GM18508 (cell line): ENCODE measurements at regions not wholly inside any gene's neighbourhood (a gene's known extent, or its start where the extent isn't known, plus 50 kb on each side); places are given as distances from the start of the nearest gene placed in this dataset.
"Not testable (repeated sequence)": the region's sequence is repeated elsewhere in the genome, so short reads cannot be mapped to it uniquely, and the experiment has no call there.

ENCODE experiments used
- ATAC-seq: cut with Tn5 transposase; IDR thresholded peaks from one replicate; pipeline ENCODE4 v1.9.1; 2021; ENCODE audit warnings: moderate number of reproducible peaks; ENCODE audit not compliant: insufficient read depth, unreplicated experiment

DNA sequence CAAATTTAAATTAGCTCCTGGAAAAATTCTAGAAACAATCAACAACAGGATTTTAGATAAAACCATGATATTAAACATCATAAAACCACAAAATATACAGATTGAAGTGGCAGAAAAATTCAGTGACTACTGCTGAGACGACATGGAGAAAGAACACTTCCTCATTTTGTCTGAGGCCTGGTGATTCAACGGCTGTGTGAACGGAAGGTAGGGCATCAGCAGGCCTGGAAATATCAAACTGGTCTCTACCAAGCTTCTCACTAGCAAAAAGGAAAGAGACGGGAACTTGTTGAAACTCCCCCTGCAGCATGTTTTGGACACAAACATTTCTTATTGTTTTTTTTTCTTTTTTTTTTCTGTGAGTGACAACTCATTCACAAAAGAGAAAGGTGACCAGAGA, 58.0 kb upstream of the AHI1 start:
- no peak for ATAC-seq

DNA sequence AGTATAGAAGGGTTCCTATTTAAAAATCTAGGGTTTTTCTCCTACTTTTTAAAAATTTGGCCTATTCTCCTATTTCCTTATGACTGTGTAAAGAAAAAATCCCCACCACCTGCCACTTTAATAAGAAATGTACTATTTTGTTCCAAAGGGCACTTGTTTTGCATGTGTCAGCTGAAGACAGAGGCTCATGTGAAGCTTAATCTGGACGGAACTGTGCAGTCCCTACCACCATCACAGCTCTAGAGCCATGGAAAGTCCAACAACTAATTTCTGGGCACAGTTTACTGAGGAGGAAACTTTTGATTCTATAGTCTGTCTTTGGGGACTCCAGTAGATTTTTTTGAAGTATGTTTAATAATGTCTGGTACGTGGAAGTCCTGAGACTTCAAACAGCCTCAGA, 60.0 kb upstream of the AHI1 start:
- ATAC-seq, result no peak

DNA sequence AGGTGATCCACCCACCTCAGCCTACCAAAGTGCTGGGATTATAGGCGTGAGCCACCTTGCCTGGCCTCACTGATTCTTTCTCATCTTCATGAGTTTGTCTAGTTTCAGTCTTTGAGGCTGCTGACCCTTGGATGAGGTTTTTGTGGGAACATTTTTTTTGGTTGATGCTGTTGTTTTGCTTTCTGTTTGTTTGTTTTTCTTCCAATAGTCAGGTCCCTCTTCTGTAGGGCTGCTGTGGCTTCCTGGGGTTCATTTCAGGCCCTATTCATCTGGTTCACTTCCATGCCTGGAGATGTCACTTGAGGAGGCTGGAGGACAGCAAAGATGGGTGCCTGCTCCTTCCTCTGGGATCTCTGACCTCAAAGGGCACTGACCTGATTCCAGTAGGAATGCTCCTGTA, 68.1 kb upstream of the AHI1 start:
- not testable (repeated sequence) for ATAC-seq

DNA sequence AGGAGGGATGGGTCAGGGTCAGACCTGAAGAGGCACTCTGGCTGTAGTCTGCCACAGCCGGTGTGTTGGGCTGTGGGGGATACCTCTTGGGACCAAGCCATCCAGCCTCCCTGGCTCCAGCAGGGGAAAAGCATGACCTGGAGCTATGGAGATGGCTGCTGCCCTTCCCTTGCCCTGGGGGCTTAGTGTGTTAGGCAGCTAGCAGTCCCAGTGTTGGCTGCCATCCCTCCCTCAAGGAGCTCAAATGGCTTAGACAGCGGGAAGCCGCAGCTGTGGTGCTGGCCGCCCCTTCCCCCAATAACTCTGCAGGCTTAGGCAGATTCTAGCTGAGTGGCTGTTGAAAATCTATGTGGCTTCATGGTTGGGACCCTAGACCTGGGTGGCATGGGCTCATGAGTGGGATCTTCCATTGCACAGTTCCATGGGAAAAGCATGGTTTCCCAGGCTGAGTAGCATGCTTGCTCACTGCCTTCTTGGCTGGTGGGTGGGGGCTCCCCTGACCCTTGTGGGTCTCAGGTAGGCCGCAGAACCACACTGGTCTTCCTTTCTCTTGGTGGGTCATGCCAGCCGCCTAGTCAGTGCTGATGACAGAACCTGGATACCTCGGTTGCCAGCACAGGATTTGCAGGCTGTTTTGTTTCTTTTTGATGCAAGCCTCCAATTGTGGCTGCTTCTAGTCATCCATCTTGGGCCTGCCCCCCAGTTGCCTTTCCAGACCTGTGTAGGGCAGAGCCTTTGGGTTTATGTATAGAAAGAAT, 69.0 kb upstream of the AHI1 start:
- ATAC-seq, result no peak

DNA sequence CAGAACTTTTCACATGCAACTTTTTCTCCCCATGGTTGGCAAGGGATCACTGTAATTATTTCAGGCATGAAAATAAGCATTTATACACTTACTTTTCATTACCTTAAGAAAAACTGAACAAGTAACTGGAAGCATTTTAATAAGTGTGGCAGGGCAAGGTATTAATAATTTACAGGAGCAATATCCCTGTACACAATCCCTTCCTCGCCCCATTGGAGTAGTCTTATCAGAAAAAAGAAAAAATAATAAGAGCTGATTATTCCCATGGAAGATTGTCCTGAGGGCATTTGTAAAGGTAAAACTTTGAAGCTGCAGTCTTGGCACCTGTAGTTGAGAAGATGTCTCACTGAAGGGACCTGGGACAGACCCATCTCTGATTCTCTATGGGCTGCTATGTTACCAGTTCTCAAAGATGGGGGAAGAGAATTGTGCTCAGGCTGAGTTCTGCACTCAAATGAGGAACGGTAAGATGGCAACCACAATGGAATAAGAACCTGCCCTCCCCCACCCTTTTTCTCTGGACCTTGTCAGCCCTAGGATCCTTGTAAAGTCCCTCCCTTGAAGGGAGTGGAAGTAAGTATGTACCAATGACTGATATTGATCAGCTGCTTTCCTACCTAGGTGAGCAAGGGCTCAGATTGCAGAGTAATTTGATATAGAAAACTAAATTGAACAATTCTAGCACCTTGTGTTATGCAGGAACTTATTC, 70.0 kb upstream of the AHI1 start:
- no peak for ATAC-seq

GRCh38 chr6:135568379-135568778, 70.8 kb upstream of the AHI1 start:
- ATAC-seq, result peak; percentile 90

DNA sequence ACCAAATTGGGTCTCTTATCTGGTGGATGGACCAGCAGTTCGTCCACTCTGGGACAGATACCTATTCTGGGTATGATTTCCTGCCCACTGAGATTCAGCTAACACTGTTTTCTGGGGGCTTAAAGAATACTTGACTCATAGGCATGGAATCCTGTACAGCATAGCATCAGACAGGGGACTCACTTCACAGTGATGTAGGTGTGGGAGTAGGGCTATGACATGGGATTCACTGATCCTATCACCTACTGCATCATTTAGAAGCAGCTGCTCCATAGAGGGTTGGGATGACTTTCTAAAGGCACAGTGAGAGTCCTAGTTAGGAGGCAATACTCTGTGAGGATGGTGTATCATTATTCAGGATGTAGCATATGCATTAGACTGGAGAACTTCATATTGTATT, 74.5 kb upstream of the AHI1 start:
- no peak for ATAC-seq

- no peak for ATAC-seq
Measured at GRCh38 chr6:135575629-135576028, 78.1 kb upstream of the AHI1 start.

DNA sequence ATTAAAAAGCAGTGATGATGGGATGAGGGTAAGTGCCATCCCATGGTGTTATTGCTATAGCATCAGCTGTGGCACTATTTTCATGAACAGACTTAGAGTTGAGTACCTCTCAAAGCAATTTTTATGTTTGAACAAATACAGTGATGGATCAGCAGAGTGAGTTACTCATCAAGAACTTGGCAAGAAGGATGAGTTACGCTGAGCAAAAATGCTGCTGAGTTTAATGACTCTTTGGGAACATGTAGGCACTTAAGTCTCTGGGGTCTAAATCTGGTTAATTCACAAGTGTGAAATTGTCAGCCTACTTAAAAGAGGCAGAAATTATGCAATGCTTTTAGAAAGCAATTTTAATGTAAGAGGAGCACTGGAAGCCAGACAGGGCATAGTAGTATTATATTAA, 78.5 kb upstream of the AHI1 start:
- no peak for ATAC-seq

GRCh38 chr6:135577059-135577538, 79.6 kb upstream of the AHI1 start:
- ATAC-seq, result peak; percentile 82

- no peak for ATAC-seq
Measured at GRCh38 chr6:135578976-135579375, 81.4 kb upstream of the AHI1 start.

- ATAC-seq, result no peak
Measured at GRCh38 chr6:135581211-135581610, 83.7 kb upstream of the AHI1 start.

GRCh38 chr6:135583256-135583761, 85.8 kb upstream of the AHI1 start:
- no peak for ATAC-seq

DNA sequence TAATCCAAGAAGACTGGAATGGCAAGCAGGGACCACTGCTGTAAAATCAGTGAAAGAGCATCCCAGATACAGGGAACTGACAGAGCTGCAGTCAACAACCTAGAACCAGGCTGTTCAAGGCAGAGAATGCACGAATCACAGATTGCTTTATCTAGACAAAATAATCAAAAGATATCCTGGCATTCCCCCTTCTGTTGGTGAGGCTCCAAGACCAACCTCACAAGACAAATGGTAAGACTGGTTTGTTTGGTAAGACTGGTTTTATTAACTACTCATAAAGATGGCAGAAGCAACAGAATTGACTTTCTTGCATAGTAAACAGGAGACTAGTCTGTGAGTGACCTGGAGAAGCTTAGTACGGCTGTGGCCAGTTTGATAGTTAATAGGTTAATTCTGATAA, 88.8 kb upstream of the AHI1 start:
- ATAC-seq, result no peak

- peak; percentile 60 for ATAC-seq
Measured at GRCh38 chr6:135586844-135587243, 89.3 kb upstream of the AHI1 start.

- ATAC-seq, result no peak
Measured at GRCh38 chr6:135592276-135592675, 94.7 kb upstream of the AHI1 start.

GRCh38 chr6:135594000-135594399, 96.5 kb upstream of the AHI1 start:
- no peak for ATAC-seq

DNA sequence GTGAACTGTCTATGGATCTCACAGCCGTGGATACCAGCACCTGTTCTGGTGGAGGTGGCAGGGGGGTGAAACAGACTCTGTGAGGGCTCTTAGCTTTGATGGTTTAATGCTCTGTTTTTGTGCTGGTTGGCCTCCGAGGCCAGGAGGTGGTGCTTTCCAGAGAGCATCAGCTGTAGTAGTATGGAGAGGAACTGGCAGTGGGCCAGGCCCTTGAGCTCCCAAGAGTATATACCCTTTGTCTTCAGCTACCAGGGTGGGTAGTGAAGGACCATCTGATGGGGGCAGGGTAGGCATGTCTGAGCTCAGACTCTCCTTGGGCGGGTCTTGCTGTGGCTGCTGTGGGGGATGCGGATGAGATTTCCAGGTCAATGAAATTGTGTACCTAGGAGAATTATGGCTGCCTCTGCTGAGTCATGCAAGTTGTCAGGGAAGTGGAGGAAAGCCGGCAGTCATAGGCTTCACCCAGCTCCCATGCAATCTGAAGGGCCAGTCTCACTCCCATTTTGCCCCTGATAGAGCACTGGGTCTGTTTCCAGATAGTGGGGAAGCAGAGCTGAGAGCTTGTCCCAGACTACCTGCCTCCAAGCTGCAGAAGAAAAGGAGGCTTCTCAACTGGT, 102.7 kb upstream of the AHI1 start:
- ATAC-seq, result no peak

DNA sequence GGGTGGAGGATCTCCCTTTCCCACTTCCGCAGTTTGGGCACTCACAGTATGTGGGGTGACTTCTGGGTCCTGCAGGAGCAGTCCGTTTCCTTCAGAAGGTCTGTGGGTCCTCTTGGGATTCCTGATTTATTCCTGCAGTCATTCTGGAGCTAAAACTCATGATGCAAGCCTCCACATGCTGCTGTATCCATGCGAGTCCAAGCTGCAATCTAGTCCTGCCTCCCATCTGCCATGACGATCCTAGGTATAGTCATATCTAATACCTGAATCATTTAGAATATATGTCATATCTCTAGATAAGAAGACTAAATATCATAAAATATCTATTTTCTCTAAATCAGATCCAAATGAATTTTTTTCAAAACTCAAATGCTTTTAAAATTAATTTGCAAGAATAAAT, 103.4 kb upstream of the AHI1 start:
- ATAC-seq, result no peak

- ATAC-seq, result no peak
Measured at GRCh38 chr6:135601857-135602256, 104.3 kb upstream of the AHI1 start.

GRCh38 chr6:135603249-135603648, 105.7 kb upstream of the AHI1 start:
- ATAC-seq, result no peak
